ENCODE measurements at regions not wholly inside any gene's neighbourhood (a gene's known extent, or its start where the extent isn't known, plus 50 kb on each side); places are given as distances from the start of the nearest gene placed in this dataset.
"Not testable (repeated sequence)": the region's sequence is repeated elsewhere in the genome, so short reads cannot be mapped to it uniquely, and the experiment has no call there.

GRCh38 chr3:59404851-59405250, 355.0 kb upstream of the CFAP20DC start:
- no peak for DNase-seq

GRCh38 chr3:59404064-59404463, 354.2 kb upstream of the CFAP20DC start:
- no peak for DNase-seq

- DNase-seq = no peak
Measured at GRCh38 chr3:59401924-59402323, 352.1 kb upstream of the CFAP20DC start.

GRCh38 chr3:59392116-59392515, 342.3 kb upstream of the CFAP20DC start:
- DNase-seq = no peak

- DNase-seq = no peak
Measured at GRCh38 chr3:59391131-59391530, 341.3 kb upstream of the CFAP20DC start.

- DNase-seq = no peak
Measured at GRCh38 chr3:59388555-59389270, 338.9 kb upstream of the CFAP20DC start.

GRCh38 chr3:59386165-59386564, 336.3 kb upstream of the CFAP20DC start:
- no peak for DNase-seq

GRCh38 chr3:59385547-59385946, 335.7 kb upstream of the CFAP20DC start:
- no peak for DNase-seq

- DNase-seq = no peak
Measured at GRCh38 chr3:59381282-59381681, 331.5 kb upstream of the CFAP20DC start.

- DNase-seq = no peak
Measured at GRCh38 chr3:59380146-59380545, 330.3 kb upstream of the CFAP20DC start.

- DNase-seq = no peak
Measured at GRCh38 chr3:59374818-59375211, 325.0 kb upstream of the CFAP20DC start.

GRCh38 chr3:59374091-59374817, 324.4 kb upstream of the CFAP20DC start:
- no peak for DNase-seq

GRCh38 chr3:59372346-59372745, 322.5 kb upstream of the CFAP20DC start:
- DNase-seq = no peak

- no peak for DNase-seq
Measured at GRCh38 chr3:59368900-59369675, 319.3 kb upstream of the CFAP20DC start.

- DNase-seq = no peak
Measured at GRCh38 chr3:59367150-59367549, 317.3 kb upstream of the CFAP20DC start.

GRCh38 chr3:59366218-59366617, 316.4 kb upstream of the CFAP20DC start:
- DNase-seq = no peak

GRCh38 chr3:59364496-59364895, 314.7 kb upstream of the CFAP20DC start:
- no peak for DNase-seq

- not testable (repeated sequence) for DNase-seq
Measured at GRCh38 chr3:59360312-59360711, 310.5 kb upstream of the CFAP20DC start.

- no peak for DNase-seq
Measured at GRCh38 chr3:59341459-59341858, 291.6 kb upstream of the CFAP20DC start.

- no peak for DNase-seq
Measured at GRCh38 chr3:59339818-59340217, 290.0 kb upstream of the CFAP20DC start.

GRCh38 chr3:59338934-59339333, 289.1 kb upstream of the CFAP20DC start:
- DNase-seq = no peak

- no peak for DNase-seq
Measured at GRCh38 chr3:59335338-59335737, 285.5 kb upstream of the CFAP20DC start.

GRCh38 chr3:59334585-59334984, 284.8 kb upstream of the CFAP20DC start:
- no peak for DNase-seq

- DNase-seq = no peak
Measured at GRCh38 chr3:59327376-59327808, 277.6 kb upstream of the CFAP20DC start.
